ENCODE measurements at regions not wholly inside any gene's neighbourhood (a gene's known extent, or its start where the extent isn't known, plus 50 kb on each side); places are given as distances from the start of the nearest gene placed in this dataset.

DNA sequence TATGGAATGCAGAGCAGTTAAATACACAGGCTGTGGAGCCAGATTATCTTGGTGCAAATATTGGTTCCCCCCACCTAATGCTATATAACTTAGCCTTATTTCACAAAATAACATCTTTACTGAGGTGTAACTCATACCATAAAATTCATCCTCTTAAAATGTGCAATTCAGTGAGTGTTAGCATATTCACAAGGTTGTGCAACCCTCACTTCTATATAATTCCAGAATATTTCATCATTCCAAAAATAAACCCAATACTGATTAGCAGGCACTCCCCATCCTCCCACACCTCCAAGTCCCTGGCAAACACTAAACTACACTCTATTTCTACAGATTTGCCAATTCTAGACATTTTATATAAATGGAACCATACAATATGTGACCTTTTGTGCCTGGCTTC lies 116.3 kb upstream of the CNTN1 start:
- TF ChIP-seq FOXP1 (CRISPR knock-in tag; IDR thresholded peaks at IDR 0.05; ENCODE audit: borderline replicate concordance) (no peak), CREM (CRISPR knock-in tag; IDR thresholded peaks at IDR 0.05) (no peak)
- TF ChIP-seq, protein P1, sequence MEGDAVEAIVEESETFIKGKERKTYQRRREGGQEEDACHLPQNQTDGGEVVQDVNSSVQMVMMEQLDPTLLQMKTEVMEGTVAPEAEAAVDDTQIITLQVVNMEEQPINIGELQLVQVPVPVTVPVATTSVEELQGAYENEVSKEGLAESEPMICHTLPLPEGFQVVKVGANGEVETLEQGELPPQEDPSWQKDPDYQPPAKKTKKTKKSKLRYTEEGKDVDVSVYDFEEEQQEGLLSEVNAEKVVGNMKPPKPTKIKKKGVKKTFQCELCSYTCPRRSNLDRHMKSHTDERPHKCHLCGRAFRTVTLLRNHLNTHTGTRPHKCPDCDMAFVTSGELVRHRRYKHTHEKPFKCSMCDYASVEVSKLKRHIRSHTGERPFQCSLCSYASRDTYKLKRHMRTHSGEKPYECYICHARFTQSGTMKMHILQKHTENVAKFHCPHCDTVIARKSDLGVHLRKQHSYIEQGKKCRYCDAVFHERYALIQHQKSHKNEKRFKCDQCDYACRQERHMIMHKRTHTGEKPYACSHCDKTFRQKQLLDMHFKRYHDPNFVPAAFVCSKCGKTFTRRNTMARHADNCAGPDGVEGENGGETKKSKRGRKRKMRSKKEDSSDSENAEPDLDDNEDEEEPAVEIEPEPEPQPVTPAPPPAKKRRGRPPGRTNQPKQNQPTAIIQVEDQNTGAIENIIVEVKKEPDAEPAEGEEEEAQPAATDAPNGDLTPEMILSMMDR (IDR thresholded peaks at IDR 0.05) = no peak
- TF ChIP-seq, protein P2, sequence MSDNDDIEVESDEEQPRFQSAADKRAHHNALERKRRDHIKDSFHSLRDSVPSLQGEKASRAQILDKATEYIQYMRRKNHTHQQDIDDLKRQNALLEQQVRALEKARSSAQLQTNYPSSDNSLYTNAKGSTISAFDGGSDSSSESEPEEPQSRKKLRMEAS (CRISPR knock-in tag; IDR thresholded peaks at IDR 0.05) = no peak
